ENCODE measurements at regions not wholly inside any gene's neighbourhood (a gene's known extent, or its start where the extent isn't known, plus 50 kb on each side); places are given as distances from the start of the nearest gene placed in this dataset.
"Not testable (repeated sequence)": the region's sequence is repeated elsewhere in the genome, so short reads cannot be mapped to it uniquely, and the experiment has no call there.

DNA sequence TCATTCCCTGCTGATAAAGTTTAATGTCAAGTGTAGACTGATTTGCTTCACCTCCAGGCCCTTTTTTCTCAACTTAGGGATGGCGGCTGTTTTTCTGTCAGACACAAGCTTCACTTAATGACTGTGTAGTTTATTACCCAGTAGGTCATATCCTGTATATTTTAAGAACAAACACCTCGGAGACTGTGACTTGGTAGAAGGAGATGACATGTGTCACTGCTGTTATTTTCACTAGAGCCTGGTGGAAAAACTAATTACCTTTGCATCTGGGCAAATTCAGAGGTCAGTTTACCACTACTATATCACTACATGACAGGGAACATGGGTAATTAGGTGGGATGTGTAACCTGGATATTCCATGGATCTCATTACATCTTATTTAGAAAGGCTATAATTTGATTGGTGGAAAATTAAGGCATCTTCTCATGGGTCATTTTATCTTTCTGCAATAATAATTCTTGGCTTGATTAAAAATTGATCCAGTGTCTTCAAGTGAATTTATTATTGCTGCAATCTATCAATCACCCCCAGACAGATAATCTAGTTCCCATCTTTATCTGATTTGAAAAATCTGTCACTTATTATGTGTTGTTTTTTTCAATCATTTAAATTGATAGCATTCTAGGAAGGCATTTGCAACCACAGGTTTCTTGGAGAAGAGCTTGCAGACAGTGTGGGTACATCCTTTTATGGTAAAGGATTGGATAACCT lies 353.8 kb upstream of the SPRED2 start:
- H3K4me1 Mint-ChIP-seq: no peaks in the 10 kb centered on the region
- H3K9me3 Mint-ChIP-seq: no peaks in the 10 kb centered on the region
- no peak for ATAC-seq (ENCODE audit: low read depth)

DNA sequence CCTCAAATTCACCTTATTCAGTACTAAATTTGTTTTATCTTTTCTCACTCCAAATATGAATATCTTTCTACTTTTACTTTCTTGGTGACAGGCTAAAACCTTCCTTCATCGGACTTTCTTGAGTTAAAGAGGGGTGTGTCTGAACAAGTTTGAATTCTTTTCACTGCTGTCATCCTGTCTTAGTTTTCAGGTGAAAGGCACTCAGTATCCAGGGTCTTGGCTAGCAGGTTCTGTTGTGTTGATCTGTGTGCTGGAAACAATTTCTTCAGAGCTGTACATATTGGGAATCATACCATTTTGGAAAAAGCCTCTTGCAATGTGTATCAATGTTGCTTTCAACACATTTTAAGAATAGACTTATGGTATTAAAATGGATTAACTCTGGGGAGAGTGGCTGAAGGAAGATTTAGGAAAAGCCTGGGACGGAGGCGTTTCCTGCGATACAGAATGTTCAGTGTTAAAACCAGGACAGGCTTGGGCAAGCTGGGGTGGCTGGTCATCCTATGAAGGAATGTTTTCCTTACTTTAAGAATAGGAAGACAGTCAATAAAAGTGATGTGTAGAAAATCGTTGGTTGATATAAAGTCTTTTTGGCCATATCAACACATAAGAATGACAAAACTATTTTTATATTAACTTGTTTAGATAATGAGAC lies 350.7 kb upstream of the SPRED2 start:
- no peak overlapping the region for H3K27ac Mint-ChIP-seq
- ATAC-seq (ENCODE audit: low read depth) (no peak), DNase-seq (ENCODE audit: low spot score in 2 of 2) (no peak)
- no peaks in the 10 kb centered on the region for H3K4me1 Mint-ChIP-seq
- H3K27me3 Mint-ChIP-seq: peaks cover 11% of the 10 kb centered on the region
- no peak overlapping the region for H3K4me3 Mint-ChIP-seq
- H3K9me3 Mint-ChIP-seq: peaks cover 2% of the 10 kb centered on the region
- no peaks in the 10 kb centered on the region for H3K36me3 Mint-ChIP-seq

More for the DNA sequence above, 353.8 kb upstream of the SPRED2 start:
- H3K36me3 Mint-ChIP-seq: no peaks in the 10 kb centered on the region
- DNase-seq (ENCODE audit: low spot score in 2 of 2): no peak
- H3K27me3 Mint-ChIP-seq: peaks cover 8% of the 10 kb centered on the region
- H3K27ac Mint-ChIP-seq: no peak overlapping the region
- no peak overlapping the region for H3K4me3 Mint-ChIP-seq

DNA sequence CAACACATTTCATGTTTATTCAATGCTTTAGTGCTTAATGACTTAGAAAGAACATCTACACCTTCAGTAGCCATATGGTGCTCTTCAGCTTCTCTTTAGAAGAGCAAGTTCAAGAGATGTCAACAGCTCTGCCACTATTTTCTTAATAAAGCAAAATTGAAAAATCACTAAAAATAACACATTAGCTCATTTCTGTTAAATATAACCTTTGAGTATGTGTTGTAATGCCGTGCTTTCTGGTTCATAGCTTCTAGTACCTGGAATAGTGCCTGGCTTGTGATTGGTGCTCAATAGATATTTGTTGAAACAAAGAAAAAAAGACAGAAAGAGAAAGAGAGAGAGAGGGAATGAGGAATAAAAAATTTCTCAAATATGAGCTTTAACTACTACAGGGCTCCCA lies 349.8 kb upstream of the SPRED2 start:
- ATAC-seq (ENCODE audit: low read depth): no peak
- Mint-ChIP-seq H3K4me3 (no peak overlapping the region), H3K4me1 (no peaks in the 10 kb centered on the region), H3K27ac (no peak overlapping the region), H3K9me3 (peaks cover 2% of the 10 kb centered on the region), H3K27me3 (peaks cover 11% of the 10 kb centered on the region), H3K36me3 (no peaks in the 10 kb centered on the region)
- no peak for DNase-seq (ENCODE audit: low spot score in 2 of 2)

- no peaks in the 10 kb centered on the region for H3K4me1 Mint-ChIP-seq
- DNase-seq (ENCODE audit: low spot score in 2 of 2) (no peak), ATAC-seq (ENCODE audit: low read depth) (no peak)
- no peak overlapping the region for H3K4me3 Mint-ChIP-seq
- no peaks in the 10 kb centered on the region for H3K36me3 Mint-ChIP-seq
- H3K27me3 Mint-ChIP-seq: peaks cover 11% of the 10 kb centered on the region
- peaks cover 2% of the 10 kb centered on the region for H3K9me3 Mint-ChIP-seq
- H3K27ac Mint-ChIP-seq: no peak overlapping the region
These were observed 349.4 kb upstream of the SPRED2 start for GRCh38 chr2:65781756-65782155.

GRCh38 chr2:65779021-65779420 lies 346.6 kb upstream of the SPRED2 start:
- Mint-ChIP-seq H3K4me1 (no peaks in the 10 kb centered on the region), H3K27me3 (peaks cover 9% of the 10 kb centered on the region), H3K27ac (no peak overlapping the region), H3K36me3 (no peaks in the 10 kb centered on the region), H3K4me3 (no peak overlapping the region), H3K9me3 (peaks cover 2% of the 10 kb centered on the region)
- no peak for ATAC-seq (ENCODE audit: low read depth)
- DNase-seq (ENCODE audit: low spot score in 2 of 2): no peak

DNA sequence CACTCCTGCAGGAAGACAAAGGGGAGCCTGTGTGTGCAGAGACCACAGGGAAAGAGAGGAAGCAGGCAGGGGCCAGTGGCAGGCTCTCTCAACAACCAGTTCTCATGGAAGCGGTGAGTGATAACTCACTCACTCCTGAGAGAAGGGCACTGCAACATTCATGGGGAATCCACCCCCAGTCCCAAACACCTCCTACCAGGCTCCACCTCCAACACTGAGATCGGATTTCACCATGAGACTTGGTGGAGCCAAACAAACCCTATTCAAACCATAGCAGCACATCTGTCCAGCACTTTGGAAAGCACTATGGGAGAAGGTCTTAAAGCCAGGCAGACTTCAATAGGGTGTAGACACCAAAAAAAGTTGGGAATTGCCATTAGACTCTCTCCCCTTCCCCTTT lies 345.7 kb upstream of the SPRED2 start:
- ATAC-seq (ENCODE audit: low read depth) (no peak), DNase-seq (ENCODE audit: low spot score in 2 of 2) (no peak)
- no peak overlapping the region for H3K4me3 Mint-ChIP-seq
- no peak overlapping the region for H3K27ac Mint-ChIP-seq
- H3K4me1 Mint-ChIP-seq: no peaks in the 10 kb centered on the region
- no peaks in the 10 kb centered on the region for H3K36me3 Mint-ChIP-seq
- H3K9me3 Mint-ChIP-seq: peaks cover 2% of the 10 kb centered on the region
- H3K27me3 Mint-ChIP-seq: peaks cover 9% of the 10 kb centered on the region

- no peak overlapping the region for H3K27ac Mint-ChIP-seq
- H3K4me3 Mint-ChIP-seq: no peak overlapping the region
- H3K4me1 Mint-ChIP-seq: no peaks in the 10 kb centered on the region
- ATAC-seq (ENCODE audit: low read depth) (no peak), DNase-seq (ENCODE audit: low spot score in 2 of 2) (no peak)
- H3K9me3 Mint-ChIP-seq: peaks cover 2% of the 10 kb centered on the region
- no peaks in the 10 kb centered on the region for H3K36me3 Mint-ChIP-seq
- H3K27me3 Mint-ChIP-seq: peaks cover 9% of the 10 kb centered on the region
These were observed 343.4 kb upstream of the SPRED2 start for GRCh38 chr2:65775839-65776238.

DNA sequence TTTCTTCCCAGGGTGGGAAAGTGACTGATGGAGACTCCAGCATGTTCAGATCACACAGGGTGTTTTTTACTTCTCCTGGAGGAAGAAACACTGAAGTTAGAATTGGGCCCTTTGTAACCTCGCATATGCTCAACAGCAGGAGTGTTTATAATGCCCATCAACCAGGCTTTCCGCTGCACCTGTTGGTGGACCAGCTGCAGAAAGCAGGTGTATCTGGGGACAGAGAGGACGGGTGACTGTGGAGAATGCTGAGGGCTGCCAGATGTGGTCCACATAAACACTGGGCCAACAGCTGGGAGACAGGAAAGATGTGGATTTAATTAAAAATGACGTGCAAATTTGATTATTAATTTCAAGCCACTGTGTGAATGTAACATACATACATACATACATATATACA lies 335.5 kb upstream of the SPRED2 start:
- no peaks in the 10 kb centered on the region for H3K4me1 Mint-ChIP-seq
- no peaks in the 10 kb centered on the region for H3K9me3 Mint-ChIP-seq
- no peaks in the 10 kb centered on the region for H3K36me3 Mint-ChIP-seq
- DNase-seq (ENCODE audit: low spot score in 2 of 2): no peak
- ATAC-seq (ENCODE audit: low read depth): no peak
- no peak overlapping the region for H3K4me3 Mint-ChIP-seq
- H3K27ac Mint-ChIP-seq: no peak overlapping the region
- peaks cover 5% of the 10 kb centered on the region for H3K27me3 Mint-ChIP-seq

DNA sequence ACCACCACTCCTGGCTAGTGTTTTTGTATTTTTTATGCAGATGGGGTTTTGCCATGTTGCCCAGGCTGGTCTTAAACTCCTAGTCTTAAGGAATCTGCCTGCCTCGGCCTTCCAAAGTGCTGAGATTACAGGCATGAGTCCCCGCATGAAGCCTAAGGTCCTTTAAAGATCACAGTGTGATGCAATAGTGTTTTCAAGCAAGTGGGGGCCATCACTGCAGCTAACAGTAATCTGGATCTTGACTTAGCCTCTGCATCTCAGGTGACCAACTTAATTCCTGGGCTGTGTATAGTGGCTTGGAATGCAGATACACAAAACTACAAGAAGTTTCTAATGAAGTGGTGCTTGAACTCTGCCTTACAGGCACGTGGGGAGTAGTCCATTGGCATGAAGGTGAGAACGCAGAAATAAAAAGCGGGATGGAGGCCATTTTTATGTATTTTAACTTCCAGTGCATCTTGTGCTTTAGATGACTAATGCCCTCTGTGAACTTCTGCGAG lies 334.4 kb upstream of the SPRED2 start:
- Mint-ChIP-seq H3K4me1 (no peaks in the 10 kb centered on the region), H3K4me3 (no peak overlapping the region), H3K36me3 (no peaks in the 10 kb centered on the region)

GRCh38 chr2:65765376-65765775 lies 333.0 kb upstream of the SPRED2 start:
- H3K4me3 Mint-ChIP-seq: no peak overlapping the region
- H3K36me3 Mint-ChIP-seq: no peaks in the 10 kb centered on the region
- no peak overlapping the region for H3K27ac Mint-ChIP-seq
- peaks cover 4% of the 10 kb centered on the region for H3K27me3 Mint-ChIP-seq
- ATAC-seq (ENCODE audit: low read depth): no peak
- H3K4me1 Mint-ChIP-seq: no peaks in the 10 kb centered on the region
- H3K9me3 Mint-ChIP-seq: no peaks in the 10 kb centered on the region
- DNase-seq (ENCODE audit: low spot score in 2 of 2): no peak

More for the DNA sequence above, 334.4 kb upstream of the SPRED2 start:
- no peak for DNase-seq (ENCODE audit: low spot score in 2 of 2)
- peaks cover 5% of the 10 kb centered on the region for H3K27me3 Mint-ChIP-seq
- H3K27ac Mint-ChIP-seq: no peak overlapping the region
- no peaks in the 10 kb centered on the region for H3K9me3 Mint-ChIP-seq
- ATAC-seq (ENCODE audit: low read depth): no peak

DNA sequence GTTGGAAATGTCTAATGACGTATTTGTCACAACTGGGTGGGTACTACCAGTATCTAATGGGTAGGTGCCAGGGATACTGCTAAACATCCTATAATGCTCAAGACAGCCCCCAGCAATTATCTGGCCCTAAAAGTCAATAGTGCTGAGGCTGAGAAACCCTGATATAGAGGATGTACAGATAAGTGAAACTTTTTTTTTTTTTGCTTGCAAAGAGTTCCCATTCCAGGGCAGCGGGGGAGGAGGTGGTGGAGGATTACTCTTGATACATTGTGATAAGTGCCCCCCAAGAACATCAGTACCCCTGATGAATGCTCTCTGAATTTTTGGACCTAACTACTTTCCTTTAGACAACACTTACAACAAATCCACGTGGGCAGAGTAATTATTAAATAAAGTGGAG lies 329.7 kb upstream of the SPRED2 start:
- Mint-ChIP-seq H3K4me3 (no peak overlapping the region), H3K4me1 (no peaks in the 10 kb centered on the region), H3K27me3 (peaks cover 4% of the 10 kb centered on the region), H3K9me3 (peaks cover 7% of the 10 kb centered on the region), H3K27ac (no peak overlapping the region), H3K36me3 (peaks cover 3% of the 10 kb centered on the region)
- no peak for ATAC-seq (ENCODE audit: low read depth)
- no peak for DNase-seq (ENCODE audit: low spot score in 2 of 2)

- no peak for DNase-seq (ENCODE audit: low spot score in 2 of 2)
- H3K27me3 Mint-ChIP-seq: no peaks in the 10 kb centered on the region
- H3K36me3 Mint-ChIP-seq: peaks cover 4% of the 10 kb centered on the region
- H3K4me3 Mint-ChIP-seq: no peak overlapping the region
- H3K27ac Mint-ChIP-seq: no peak overlapping the region
- peaks cover 13% of the 10 kb centered on the region for H3K9me3 Mint-ChIP-seq
- ATAC-seq (ENCODE audit: low read depth): no peak
- no peaks in the 10 kb centered on the region for H3K4me1 Mint-ChIP-seq
These were observed 321.8 kb upstream of the SPRED2 start for GRCh38 chr2:65754219-65754618.

DNA sequence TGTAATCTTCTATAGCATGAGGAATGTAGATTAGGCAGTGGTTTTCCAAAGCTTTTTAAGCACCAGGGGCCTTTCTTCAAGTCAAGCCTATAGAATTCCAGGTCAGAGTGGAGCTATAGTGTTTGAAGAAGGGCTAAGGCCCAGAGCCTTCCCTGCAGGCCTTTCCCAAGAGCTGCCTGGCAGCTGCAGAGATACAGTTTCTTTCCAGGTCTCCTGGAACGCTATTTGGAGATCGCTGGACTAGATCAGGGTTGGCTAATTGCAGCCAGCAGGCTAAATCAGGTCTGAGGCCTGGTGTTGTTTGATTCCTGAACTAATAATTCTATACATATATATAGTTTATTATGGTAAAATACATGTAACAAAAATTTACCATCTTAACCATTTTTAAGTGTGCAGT lies 319.0 kb upstream of the SPRED2 start:
- no peaks in the 10 kb centered on the region for H3K27me3 Mint-ChIP-seq
- no peaks in the 10 kb centered on the region for H3K4me1 Mint-ChIP-seq
- DNase-seq (ENCODE audit: low spot score in 2 of 2) (no peak), ATAC-seq (ENCODE audit: low read depth) (no peak)
- H3K4me3 Mint-ChIP-seq: no peak overlapping the region
- no peaks in the 10 kb centered on the region for H3K36me3 Mint-ChIP-seq
- H3K27ac Mint-ChIP-seq: no peak overlapping the region
- peaks cover 10% of the 10 kb centered on the region for H3K9me3 Mint-ChIP-seq

DNA sequence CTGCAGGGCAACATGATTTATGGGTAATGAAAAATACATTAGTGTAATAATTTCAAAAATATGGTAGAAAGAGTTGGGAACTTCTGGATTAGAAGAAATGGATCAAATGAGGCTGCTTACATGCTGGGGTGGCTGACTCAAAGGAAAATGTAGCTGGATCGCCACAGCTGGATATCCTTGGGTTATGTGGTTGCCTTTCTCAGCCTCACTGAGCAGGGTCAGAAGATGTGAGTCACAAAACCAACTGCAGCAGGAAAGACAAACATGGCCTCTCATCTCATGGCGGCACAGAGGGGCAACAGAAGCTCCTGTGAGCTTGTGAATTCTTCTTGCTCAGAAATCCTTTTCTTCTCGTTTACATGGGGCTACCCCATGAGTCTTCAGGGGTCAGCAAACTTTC lies 317.1 kb upstream of the SPRED2 start:
- Mint-ChIP-seq H3K9me3 (peaks cover 7% of the 10 kb centered on the region), H3K27me3 (peaks cover 3% of the 10 kb centered on the region), H3K4me3 (no peak overlapping the region), H3K4me1 (no peaks in the 10 kb centered on the region), H3K27ac (no peak overlapping the region), H3K36me3 (no peaks in the 10 kb centered on the region)
- DNase-seq (ENCODE audit: low spot score in 2 of 2) (no peak), ATAC-seq (ENCODE audit: low read depth) (no peak)

- not testable (repeated sequence) for H3K4me3 Mint-ChIP-seq; H3K27me3 Mint-ChIP-seq; H3K36me3 Mint-ChIP-seq; DNase-seq (ENCODE audit: low spot score in 2 of 2); ATAC-seq (ENCODE audit: low read depth); H3K4me1 Mint-ChIP-seq; H3K27ac Mint-ChIP-seq; H3K9me3 Mint-ChIP-seq
These were observed 315.5 kb upstream of the SPRED2 start for GRCh38 chr2:65747875-65748274.
